ENCODE measurements at regions not wholly inside any gene's neighbourhood (a gene's known extent, or its start where the extent isn't known, plus 50 kb on each side); places are given as distances from the start of the nearest gene placed in this dataset.

DNA sequence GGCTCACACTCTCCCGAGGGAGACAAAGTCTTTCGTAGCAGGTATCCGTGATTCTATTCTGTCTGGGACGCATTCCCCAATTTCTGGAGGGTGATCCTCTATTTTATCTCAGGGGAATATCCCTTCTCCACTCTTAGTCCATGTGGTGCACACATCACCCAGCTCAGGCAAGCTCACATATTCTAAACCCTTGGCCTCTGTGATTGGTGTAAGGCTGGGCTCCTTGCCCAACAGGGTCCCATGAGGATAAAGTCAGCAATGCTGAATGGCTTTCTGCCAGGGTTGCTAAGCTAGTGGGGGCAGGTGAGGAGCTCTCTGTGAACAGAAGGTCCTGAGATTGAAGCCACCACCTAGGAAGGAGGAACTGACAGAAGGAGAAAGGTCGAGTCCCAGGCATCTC lies 137.2 kb downstream of the CDH26 start:
- Histone ChIP-seq H3K4me1 (peaks cover 0 to 14% (median 9%) of the 10 kb centered on the region in 9 donors), H3K4me3 (no peak overlapping the region), H3K9me3 (peaks cover 0 to 24% (median 0%) of the 10 kb centered on the region in 11 donors), H3K27ac (no peak overlapping the region), H3K27me3 (peaks cover 0 to 13% (median 0%) of the 10 kb centered on the region in 7 donors), H3K36me3 (no peaks in the 10 kb centered on the region)
- ATAC-seq (peak in 6 of 8 donors; percentile 34 to 67 (median 51)), DNase-seq (peak in 1 of 2 donors; percentile 28)
- 53% methylated on average over 5 of the region's 5 CpGs for WGBS, 2 donors
- intact Hi-C loops (cut with DNase I) = no loop called here
- TF ChIP-seq, protein P1, sequence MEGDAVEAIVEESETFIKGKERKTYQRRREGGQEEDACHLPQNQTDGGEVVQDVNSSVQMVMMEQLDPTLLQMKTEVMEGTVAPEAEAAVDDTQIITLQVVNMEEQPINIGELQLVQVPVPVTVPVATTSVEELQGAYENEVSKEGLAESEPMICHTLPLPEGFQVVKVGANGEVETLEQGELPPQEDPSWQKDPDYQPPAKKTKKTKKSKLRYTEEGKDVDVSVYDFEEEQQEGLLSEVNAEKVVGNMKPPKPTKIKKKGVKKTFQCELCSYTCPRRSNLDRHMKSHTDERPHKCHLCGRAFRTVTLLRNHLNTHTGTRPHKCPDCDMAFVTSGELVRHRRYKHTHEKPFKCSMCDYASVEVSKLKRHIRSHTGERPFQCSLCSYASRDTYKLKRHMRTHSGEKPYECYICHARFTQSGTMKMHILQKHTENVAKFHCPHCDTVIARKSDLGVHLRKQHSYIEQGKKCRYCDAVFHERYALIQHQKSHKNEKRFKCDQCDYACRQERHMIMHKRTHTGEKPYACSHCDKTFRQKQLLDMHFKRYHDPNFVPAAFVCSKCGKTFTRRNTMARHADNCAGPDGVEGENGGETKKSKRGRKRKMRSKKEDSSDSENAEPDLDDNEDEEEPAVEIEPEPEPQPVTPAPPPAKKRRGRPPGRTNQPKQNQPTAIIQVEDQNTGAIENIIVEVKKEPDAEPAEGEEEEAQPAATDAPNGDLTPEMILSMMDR (IDR thresholded peaks at IDR 0.05) = no peak

DNA sequence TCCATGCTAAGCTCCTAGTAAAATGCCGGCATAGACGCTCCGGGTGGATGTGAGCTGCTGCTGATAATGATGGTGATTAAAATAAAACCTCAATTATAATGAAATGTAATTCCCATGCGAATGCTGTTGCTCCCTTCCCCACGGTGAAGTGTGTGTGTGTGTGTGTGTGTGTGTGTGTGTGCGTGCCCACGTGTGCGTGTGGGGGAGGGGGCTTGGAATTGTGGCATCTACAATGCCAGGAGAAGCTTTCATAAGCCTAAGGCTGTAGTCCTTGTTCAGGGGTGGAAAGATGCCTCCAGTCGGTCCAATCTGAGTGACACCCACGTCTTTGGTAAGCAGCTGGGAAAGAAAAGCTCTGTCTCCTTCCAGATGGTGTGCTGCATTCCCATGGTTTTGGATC lies 137.9 kb downstream of the CDH26 start:
- ATAC-seq = no peak
- Histone ChIP-seq H3K9me3 (peaks cover 0 to 24% (median 0%) of the 10 kb centered on the region in 11 donors), H3K27me3 (peaks cover 0 to 13% (median 0%) of the 10 kb centered on the region in 7 donors), H3K36me3 (no peaks in the 10 kb centered on the region), H3K4me3 (no peak overlapping the region), H3K27ac (no peak overlapping the region), H3K4me1 (peaks cover 0 to 19% (median 9%) of the 10 kb centered on the region in 9 donors)
- TF ChIP-seq, protein P1 (IDR thresholded peaks at IDR 0.05) = no peak
- WGBS, 2 donors = 64 to 68% methylated on average over 10 of the region's 10 CpGs
- no peak for DNase-seq
- intact Hi-C loops (cut with DNase I) = no loop called here

DNA sequence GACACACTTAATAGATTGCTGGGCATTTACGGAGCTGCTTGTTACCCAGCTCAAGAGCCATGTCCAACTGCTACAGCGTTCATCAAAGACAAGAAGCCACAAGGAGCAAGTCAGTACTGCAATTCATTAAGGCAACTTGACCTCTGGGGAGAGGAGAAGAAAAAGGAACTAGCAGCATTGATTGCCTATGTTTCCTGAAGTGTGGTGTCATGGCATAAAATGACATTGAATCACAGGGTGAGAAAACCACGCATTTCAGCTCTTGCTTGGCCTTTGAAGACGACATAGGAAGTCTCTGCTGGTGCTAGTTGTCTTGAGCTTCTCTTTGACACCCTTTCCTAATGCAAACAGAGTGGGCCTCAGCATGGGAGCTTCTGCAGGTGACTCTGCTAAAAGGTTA lies 139.1 kb downstream of the CDH26 start:
- intact Hi-C loops (cut with DNase I) = no loop called here

DNA sequence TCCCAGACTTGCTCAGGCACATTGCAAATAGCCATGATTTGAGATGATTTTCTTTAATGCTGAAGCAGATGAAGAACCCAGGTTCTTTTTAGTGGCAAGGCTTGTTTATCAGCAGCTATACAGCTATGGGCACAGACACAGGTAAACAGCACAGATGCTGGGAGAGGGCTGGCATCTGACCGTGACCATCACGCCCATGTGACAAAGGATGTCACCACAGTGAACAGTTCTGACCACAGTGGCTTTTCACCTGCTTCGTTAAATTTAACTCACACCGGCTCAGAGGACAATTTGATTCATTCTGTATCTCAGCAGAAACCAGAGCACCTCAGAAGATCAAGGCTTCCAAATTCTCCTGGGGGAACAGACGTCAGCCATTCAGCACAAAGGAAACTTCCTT lies 142.6 kb downstream of the CDH26 start:
- no peak for DNase-seq
- Histone ChIP-seq H3K36me3 (no peaks in the 10 kb centered on the region), H3K27me3 (peaks cover 0 to 9% (median 0%) of the 10 kb centered on the region in 7 donors), H3K27ac (no peak overlapping the region), H3K4me1 (peaks cover 0 to 27% (median 1%) of the 10 kb centered on the region in 9 donors), H3K9me3 (peaks cover 0 to 12% (median 0%) of the 10 kb centered on the region in 11 donors), H3K4me3 (no peak overlapping the region)
- intact Hi-C loops (cut with DNase I) = no loop called here
- TF ChIP-seq, protein P1 (IDR thresholded peaks at IDR 0.05) = no peak
- no peak for ATAC-seq
- 75 to 84% methylated on average over 5 of the region's 5 CpGs for WGBS, 2 donors

More for the DNA sequence above, 139.1 kb downstream of the CDH26 start:
- peak overlapping the region in 1 of 10 donors; percentile 9 for H3K27ac ChIP-seq
- TF ChIP-seq, protein P1 (IDR thresholded peaks at IDR 0.05) = no peak
- H3K27me3 ChIP-seq = peaks cover 0 to 6% (median 0%) of the 10 kb centered on the region in 7 donors
- peaks cover 0 to 23% (median 0%) of the 10 kb centered on the region in 11 donors for H3K9me3 ChIP-seq
- 59 to 71% methylated on average over 4 of the region's 4 CpGs for WGBS, 2 donors
- H3K36me3 ChIP-seq = no peaks in the 10 kb centered on the region
- DNase-seq = no peak
- peaks cover 0 to 22% (median 9%) of the 10 kb centered on the region in 9 donors for H3K4me1 ChIP-seq
- H3K4me3 ChIP-seq = no peak overlapping the region
- ATAC-seq = peak in 1 of 8 donors; percentile 18

Measured in heart right ventricle (tissue), 16 donors.